HFFc6 (cell line): ENCODE measurements at regions not wholly inside any gene's neighbourhood (a gene's known extent, or its start where the extent isn't known, plus 50 kb on each side); places are given as distances from the start of the nearest gene placed in this dataset.

Source experiments
- DNase-seq: peaks from one replicate; pipeline ENCODE4 v3.0.0-alpha.2; 2018
- H3K27ac Mint-ChIP-seq: 2 replicates; pipeline ENCODE4 v1.8.0; 2020; ENCODE audit warnings: mild to moderate bottlenecking, mixed read lengths
- H3K27me3 Mint-ChIP-seq: 2 replicates; pipeline ENCODE4 v1.8.0; 2021; ENCODE audit warnings: mild to moderate bottlenecking, moderate library complexity, mixed read lengths; ENCODE audit not compliant: insufficient read depth
- H3K36me3 Mint-ChIP-seq: 2 replicates; pipeline ENCODE4 v1.8.0; 2021; ENCODE audit warnings: low read depth, mixed read lengths
- H3K4me1 Mint-ChIP-seq: 2 replicates; pipeline ENCODE4 v1.8.0; 2020; ENCODE audit warnings: low read depth, mixed read lengths
- H3K4me3 Mint-ChIP-seq: 2 replicates; pipeline ENCODE4 v1.8.0; 2020; ENCODE audit warnings: mild to moderate bottlenecking, moderate library complexity, mixed read lengths
- H3K9me3 Mint-ChIP-seq: 2 replicates; pipeline ENCODE4 v1.8.0; 2020; ENCODE audit warnings: mild to moderate bottlenecking, mixed read lengths
- TF ChIP-seq, protein P1 (sequence below): fragments of 200-600 bp; sonication (generic); IDR thresholded peaks from 2 replicates; pipeline ENCODE4 v1.5.0; 2021; ENCODE audit warnings: antibody characterized with exemption, mild to moderate bottlenecking

DNA sequence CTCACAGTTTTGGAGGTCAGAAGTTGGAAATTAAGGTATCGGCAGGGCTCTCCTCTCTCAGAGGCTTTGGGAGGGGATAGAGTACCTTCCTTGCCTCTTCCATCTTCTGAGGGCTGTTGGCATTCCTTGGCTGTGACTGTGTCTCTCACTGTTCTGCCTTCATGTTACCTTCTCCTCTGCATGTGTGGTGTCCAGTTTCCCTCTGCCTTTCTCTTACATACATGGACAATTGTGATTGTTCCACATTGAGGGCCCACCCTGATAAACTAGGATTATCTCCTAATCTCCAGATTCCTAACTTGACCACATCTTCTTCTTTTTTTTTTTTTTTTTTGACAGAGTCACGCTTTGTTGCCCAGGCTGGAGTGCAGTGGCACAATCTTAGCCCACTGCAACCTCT lies 72.1 kb upstream of the SPACA1 start:
- DNase-seq: no peak
- TF ChIP-seq, protein P1, sequence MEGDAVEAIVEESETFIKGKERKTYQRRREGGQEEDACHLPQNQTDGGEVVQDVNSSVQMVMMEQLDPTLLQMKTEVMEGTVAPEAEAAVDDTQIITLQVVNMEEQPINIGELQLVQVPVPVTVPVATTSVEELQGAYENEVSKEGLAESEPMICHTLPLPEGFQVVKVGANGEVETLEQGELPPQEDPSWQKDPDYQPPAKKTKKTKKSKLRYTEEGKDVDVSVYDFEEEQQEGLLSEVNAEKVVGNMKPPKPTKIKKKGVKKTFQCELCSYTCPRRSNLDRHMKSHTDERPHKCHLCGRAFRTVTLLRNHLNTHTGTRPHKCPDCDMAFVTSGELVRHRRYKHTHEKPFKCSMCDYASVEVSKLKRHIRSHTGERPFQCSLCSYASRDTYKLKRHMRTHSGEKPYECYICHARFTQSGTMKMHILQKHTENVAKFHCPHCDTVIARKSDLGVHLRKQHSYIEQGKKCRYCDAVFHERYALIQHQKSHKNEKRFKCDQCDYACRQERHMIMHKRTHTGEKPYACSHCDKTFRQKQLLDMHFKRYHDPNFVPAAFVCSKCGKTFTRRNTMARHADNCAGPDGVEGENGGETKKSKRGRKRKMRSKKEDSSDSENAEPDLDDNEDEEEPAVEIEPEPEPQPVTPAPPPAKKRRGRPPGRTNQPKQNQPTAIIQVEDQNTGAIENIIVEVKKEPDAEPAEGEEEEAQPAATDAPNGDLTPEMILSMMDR: no peak
- no peaks in the 10 kb centered on the region for H3K36me3 Mint-ChIP-seq

DNA sequence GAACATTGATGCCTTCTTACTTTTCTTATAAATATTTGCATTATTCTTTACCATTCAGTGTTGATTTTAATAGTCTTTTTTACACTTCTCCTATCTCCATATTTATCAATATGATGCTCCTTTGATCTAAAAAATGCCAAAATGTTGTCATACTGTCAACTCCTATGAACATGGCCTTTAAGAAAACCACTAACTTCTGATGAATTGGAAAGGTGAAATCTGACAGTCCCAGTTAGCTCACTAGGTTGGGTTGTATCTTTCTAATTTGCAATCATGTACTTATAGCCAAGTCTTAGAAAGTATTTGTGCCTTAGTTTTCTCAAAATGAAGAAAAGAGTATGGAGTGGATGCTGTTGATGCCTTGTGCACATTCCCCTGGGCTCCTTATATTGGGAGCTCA lies 75.4 kb upstream of the SPACA1 start:
- Mint-ChIP-seq H3K27me3 (peaks cover 5% of the 10 kb centered on the region), H3K27ac (no peak overlapping the region), H3K9me3 (no peaks in the 10 kb centered on the region), H3K4me3 (no peak overlapping the region), H3K4me1 (no peaks in the 10 kb centered on the region), H3K36me3 (no peaks in the 10 kb centered on the region)
- DNase-seq: no peak
- TF ChIP-seq, protein P1: no peak

More for the DNA sequence above, 72.1 kb upstream of the SPACA1 start:
- H3K9me3 Mint-ChIP-seq: no peaks in the 10 kb centered on the region
- peaks cover 3% of the 10 kb centered on the region; the same call in 1 of the 2 replicates for H3K27me3 Mint-ChIP-seq
- H3K27ac Mint-ChIP-seq: no peak overlapping the region
- no peaks in the 10 kb centered on the region for H3K4me1 Mint-ChIP-seq
- H3K4me3 Mint-ChIP-seq: no peak overlapping the region

DNA sequence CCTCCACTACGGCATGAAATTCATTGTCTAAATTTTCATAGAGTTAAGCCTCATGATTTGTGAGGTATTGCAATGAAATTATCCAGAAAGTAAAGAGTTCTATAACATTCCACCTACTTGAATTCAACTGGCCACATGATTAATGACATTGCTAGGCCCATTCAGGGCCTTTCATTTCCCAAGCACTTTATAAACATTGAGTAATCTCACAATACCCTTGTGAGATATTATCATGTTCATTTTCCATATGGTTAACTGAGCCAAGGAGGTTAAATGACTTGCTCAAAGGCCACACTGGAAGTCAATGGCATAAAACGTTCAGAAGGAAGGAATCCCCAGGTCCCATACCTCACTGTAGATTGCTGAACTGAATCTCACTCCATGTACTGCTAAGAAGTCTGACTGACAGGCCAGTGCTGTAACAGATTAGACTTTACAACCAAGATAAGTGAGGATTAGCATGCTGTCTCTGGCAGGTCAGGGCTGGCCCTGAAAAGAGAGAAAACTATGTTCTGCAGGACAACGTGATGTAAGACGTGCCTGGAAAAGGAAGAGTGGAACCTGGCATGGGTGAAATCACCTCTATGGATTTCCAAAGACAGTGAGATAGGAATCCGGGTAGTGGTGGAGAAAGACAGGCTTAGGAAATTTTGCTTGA lies 75.9 kb upstream of the SPACA1 start:
- no peak overlapping the region for H3K27ac Mint-ChIP-seq
- peaks cover 9% of the 10 kb centered on the region for H3K27me3 Mint-ChIP-seq
- H3K9me3 Mint-ChIP-seq: no peaks in the 10 kb centered on the region
- no peaks in the 10 kb centered on the region for H3K36me3 Mint-ChIP-seq
- no peak overlapping the region for H3K4me3 Mint-ChIP-seq
- H3K4me1 Mint-ChIP-seq: no peaks in the 10 kb centered on the region
- TF ChIP-seq, protein P1: no peak
- no peak for DNase-seq

DNA sequence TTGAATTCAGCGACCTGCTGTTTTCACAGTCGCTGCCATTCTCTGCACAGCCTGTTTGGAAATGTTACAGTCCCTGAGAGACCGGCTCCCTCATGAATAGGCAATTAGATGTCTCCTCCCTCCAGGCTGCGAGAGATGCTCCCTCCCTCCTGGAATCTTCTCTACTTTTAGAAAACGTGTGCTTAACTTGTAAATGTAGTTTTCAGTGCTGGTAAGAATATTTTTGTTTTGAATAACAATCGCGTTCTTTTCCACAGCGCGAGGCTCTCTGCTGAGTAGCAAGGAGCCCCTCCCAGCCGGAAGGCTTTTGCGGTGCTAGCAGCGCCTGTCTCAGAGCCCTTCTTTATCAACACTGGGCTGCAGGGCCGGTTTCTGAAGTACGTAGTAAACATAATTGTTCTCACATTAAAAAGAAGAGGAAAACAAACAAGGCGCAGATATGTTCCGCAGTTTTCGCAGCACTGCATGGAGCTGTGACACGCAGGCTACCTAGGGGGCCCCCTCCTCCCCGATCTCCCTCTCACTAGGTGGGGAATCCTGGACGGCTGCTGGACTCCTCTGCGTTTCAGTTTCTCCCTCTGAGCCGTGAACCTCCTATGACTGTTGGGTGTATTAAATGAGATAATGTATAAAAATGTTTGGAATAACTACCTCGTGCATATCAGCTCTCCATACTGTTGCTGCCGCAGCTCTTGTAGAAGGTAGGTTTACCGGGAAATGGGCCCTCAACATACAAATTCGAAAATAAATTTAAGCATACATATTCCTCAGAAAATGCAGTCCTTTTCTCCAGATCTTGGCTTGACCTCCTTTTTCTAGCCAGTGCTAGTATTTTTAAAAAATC lies 79.0 kb upstream of the SPACA1 start:
- H3K4me3 Mint-ChIP-seq: no peak overlapping the region
- H3K9me3 Mint-ChIP-seq: no peaks in the 10 kb centered on the region
- H3K27me3 Mint-ChIP-seq: peaks cover 6% of the 10 kb centered on the region
- H3K36me3 Mint-ChIP-seq: no peaks in the 10 kb centered on the region
- no peak overlapping the region for H3K27ac Mint-ChIP-seq
- no peaks in the 10 kb centered on the region for H3K4me1 Mint-ChIP-seq
- DNase-seq: no peak
- TF ChIP-seq, protein P1: no peak

DNA sequence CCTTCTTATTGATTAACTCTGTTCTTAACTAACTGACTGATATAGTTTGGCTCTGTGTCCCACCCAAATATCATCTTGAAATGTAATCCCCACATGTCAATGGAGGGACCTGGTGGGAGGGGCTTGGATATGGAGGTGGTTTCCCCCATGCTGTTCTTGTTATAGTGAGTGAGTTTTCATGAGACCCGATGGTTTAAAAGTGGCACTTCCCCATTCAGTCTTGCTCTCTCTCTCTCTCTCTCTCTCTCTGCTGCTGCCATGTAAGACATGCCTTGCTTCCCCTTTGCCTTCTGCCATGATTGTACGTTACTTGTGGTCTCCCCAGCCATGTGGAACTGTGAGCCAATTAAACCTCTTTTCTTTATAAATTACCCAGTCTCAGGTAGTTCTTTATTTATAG lies 81.8 kb upstream of the SPACA1 start:
- no peak overlapping the region for H3K4me3 Mint-ChIP-seq
- H3K27me3 Mint-ChIP-seq: peaks cover 6% of the 10 kb centered on the region
- no peak for DNase-seq
- TF ChIP-seq, protein P1: no peak
- H3K36me3 Mint-ChIP-seq: no peaks in the 10 kb centered on the region
- no peak overlapping the region for H3K27ac Mint-ChIP-seq
- no peaks in the 10 kb centered on the region for H3K9me3 Mint-ChIP-seq
- no peaks in the 10 kb centered on the region for H3K4me1 Mint-ChIP-seq
